ENCODE measurements at regions not wholly inside any gene's neighbourhood (a gene's known extent, or its start where the extent isn't known, plus 50 kb on each side); places are given as distances from the start of the nearest gene placed in this dataset.

DNA sequence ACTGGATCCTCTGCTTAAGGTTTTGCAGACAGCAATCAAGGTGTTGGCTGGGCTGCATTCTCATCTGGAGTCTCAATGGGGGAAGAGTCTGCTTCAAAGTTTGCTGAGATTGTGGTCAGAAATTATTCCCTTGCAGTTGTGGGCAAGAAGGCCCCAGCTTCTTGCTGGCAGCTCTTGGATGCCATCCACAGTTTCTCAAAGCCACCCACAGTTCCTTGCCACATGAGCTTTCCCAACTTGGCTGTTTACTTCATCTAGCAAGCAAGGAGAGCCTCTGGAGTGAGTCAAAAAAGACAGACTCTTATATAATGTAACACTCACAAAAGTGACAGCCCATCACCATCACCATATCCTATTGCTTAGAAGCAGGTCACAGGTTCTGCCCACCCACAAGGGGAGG is 62.1 kb upstream of the ABHD2 start:
- no peak for FAIRE-seq
- H3K14ac ChIP-seq (ENCODE audit: insufficient read length), result no peak overlapping the region
- no peak overlapping the region for H3K23ac ChIP-seq (ENCODE audit: insufficient read length)
- ChIA-PET POLR2A (ENCODE audit: partially characterized antibody) (interaction anchor here (1.4 to 1.5 kb wide), 2 partner anchors 129 to 131 kb away, joined by 3 to 8 read pairs; partner anchors contain the start of gene HAPLN3), CTCF (ENCODE audit: partially characterized antibody) (interaction anchor here (0.9 to 2.3 kb wide), 6 partner anchors 12 to 147 kb away, joined by 3 to 7 read pairs (median 5); no protein-coding TSS in a partner anchor)
- H3K56ac ChIP-seq (replicated peaks; ENCODE audit: insufficient read length, low read depth, low read length), result no peak overlapping the region
- H3K27me3 ChIP-seq (replicated peaks in 1 of 4; ENCODE audit: control insufficient read depth in 3 of 4, extremely low read depth in 1 of 4, insufficient read depth in 3 of 4, low read length in 3 of 4), result no peaks in the 10 kb centered on the region
- H4K20me1 ChIP-seq (replicated peaks in 1 of 2; ENCODE audit: control insufficient read depth in 1 of 2, insufficient read depth in 2 of 2, low read length in 2 of 2), result no peaks in the 10 kb centered on the region
- no peak overlapping the region for H2BK15ac ChIP-seq (ENCODE audit: low read length)
- H3K27ac ChIP-seq (ENCODE audit: low read depth, low read length), result no peak overlapping the region
- no peak overlapping the region for H4K91ac ChIP-seq (replicated peaks; ENCODE audit: insufficient read length, low read length)
- H4K5ac ChIP-seq (ENCODE audit: insufficient read length, low read depth, low read length), result no peak overlapping the region
- H2AK5ac ChIP-seq (ENCODE audit: low read depth, low read length), result no peak overlapping the region
- H3K9me3 ChIP-seq (ENCODE audit: insufficient read depth in 2 of 2, low read depth in 1 of 2, low read length in 1 of 2), result no peaks in the 10 kb centered on the region; a peak in 1 of 4 replicates
- DNase-seq (ENCODE audit: low read depth in 1 of 2, low spot score in 2 of 2), result no peak
- H3K23me2 ChIP-seq (ENCODE audit: low read depth, low read length), result no peaks in the 10 kb centered on the region
- H2BK5ac ChIP-seq (ENCODE audit: low read depth, low read length), result no peak overlapping the region
- no peaks in the 10 kb centered on the region for H3K79me2 ChIP-seq (ENCODE audit: control insufficient read depth in 1 of 2, insufficient read depth in 2 of 2, low read length in 2 of 2)
- no peak overlapping the region for H2BK12ac ChIP-seq (ENCODE audit: low read depth, low read length)
- no peak overlapping the region for H2BK120ac ChIP-seq (replicated peaks; ENCODE audit: low read depth, low read length)
- H2AFZ ChIP-seq (ENCODE audit: low read length), result no peak overlapping the region
- H3K4me3 ChIP-seq (ENCODE audit: extremely low read depth in 1 of 4, insufficient read depth in 2 of 4, low read depth in 3 of 4, low read length in 4 of 4), result no peak overlapping the region
- H3K36me3 ChIP-seq (ENCODE audit: control insufficient read depth in 2 of 4, insufficient read depth in 4 of 4, low read length in 3 of 4), result no peaks in the 10 kb centered on the region
- H2BK20ac ChIP-seq (ENCODE audit: low read length), result no peak overlapping the region
- H3K9ac ChIP-seq (replicated peaks in 1 of 4; ENCODE audit: extremely low read depth in 1 of 4, low read depth in 3 of 4, low read length in 3 of 4), result no peak overlapping the region
- no peak for TF ChIP-seq BRCA1 (IDR thresholded peaks at IDR 0.05; ENCODE audit: low read depth, low read length)
- TF ChIP-seq GABPA (IDR thresholded peaks at IDR 0.05; ENCODE audit: borderline replicate concordance, insufficient read depth, low read length), result no peak
- TF ChIP-seq PHF8 (conservative IDR thresholded peaks at IDR 0.05; ENCODE audit: low read depth, low read length), result no peak
- TF ChIP-seq JUND (IDR thresholded peaks at IDR 0.05; ENCODE audit: low read length), result no peak
- TF ChIP-seq NANOG (IDR thresholded peaks at IDR 0.05; ENCODE audit: insufficient read depth, low read depth, low read length, poor library complexity, severe bottlenecking), result no peak
- TF ChIP-seq CBX5 (IDR thresholded peaks at IDR 0.05; ENCODE audit: low read depth, low read length), result no peak
- TF ChIP-seq JUN (IDR thresholded peaks at IDR 0.05; ENCODE audit: low read depth, low read length), result no peak
- no peak for TF ChIP-seq MAFK (IDR thresholded peaks at IDR 0.05; ENCODE audit: low read depth, low read length)
- TF ChIP-seq SP2 (IDR thresholded peaks at IDR 0.05; ENCODE audit: low read length), result no peak
- no peak for TF ChIP-seq SRF (IDR thresholded peaks at IDR 0.05; ENCODE audit: low read depth, low read length)
- TF ChIP-seq BCL11A (IDR thresholded peaks at IDR 0.05; ENCODE audit: low read depth in 2 of 2, low read length in 2 of 2), result no peak
- TF ChIP-seq, protein P1, sequence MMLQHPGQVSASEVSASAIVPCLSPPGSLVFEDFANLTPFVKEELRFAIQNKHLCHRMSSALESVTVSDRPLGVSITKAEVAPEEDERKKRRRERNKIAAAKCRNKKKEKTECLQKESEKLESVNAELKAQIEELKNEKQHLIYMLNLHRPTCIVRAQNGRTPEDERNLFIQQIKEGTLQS (IDR thresholded peaks at IDR 0.05; ENCODE audit: insufficient read depth, low read depth, low read length), result no peak
- no peak for TF ChIP-seq EP300 (IDR thresholded peaks at IDR 0.05; ENCODE audit: borderline replicate concordance in 1 of 2, low read depth in 2 of 2, low read length in 2 of 2)
- H3K4me1 ChIP-seq (replicated peaks in 1 of 4; ENCODE audit: control insufficient read depth in 3 of 4, insufficient read depth in 4 of 4, low read length in 3 of 4), result no peaks in the 10 kb centered on the region
- H3K79me1 ChIP-seq (ENCODE audit: low read depth, low read length), result no peaks in the 10 kb centered on the region
- no peak overlapping the region for H4K8ac ChIP-seq (ENCODE audit: extremely low read depth, insufficient read depth, low read length)
- no peak overlapping the region for H3K18ac ChIP-seq (ENCODE audit: extremely low read depth, low read length)
- H3K4ac ChIP-seq (replicated peaks; ENCODE audit: insufficient read length, low read depth, low read length), result no peak overlapping the region
- H3K4me2 ChIP-seq (ENCODE audit: insufficient read depth in 1 of 2, low read depth in 2 of 2, low read length in 2 of 2), result no peak overlapping the region

All from H1 (cell line).